ENCODE measurements at regions not wholly inside any gene's neighbourhood (a gene's known extent, or its start where the extent isn't known, plus 50 kb on each side); places are given as distances from the start of the nearest gene placed in this dataset.

DNA sequence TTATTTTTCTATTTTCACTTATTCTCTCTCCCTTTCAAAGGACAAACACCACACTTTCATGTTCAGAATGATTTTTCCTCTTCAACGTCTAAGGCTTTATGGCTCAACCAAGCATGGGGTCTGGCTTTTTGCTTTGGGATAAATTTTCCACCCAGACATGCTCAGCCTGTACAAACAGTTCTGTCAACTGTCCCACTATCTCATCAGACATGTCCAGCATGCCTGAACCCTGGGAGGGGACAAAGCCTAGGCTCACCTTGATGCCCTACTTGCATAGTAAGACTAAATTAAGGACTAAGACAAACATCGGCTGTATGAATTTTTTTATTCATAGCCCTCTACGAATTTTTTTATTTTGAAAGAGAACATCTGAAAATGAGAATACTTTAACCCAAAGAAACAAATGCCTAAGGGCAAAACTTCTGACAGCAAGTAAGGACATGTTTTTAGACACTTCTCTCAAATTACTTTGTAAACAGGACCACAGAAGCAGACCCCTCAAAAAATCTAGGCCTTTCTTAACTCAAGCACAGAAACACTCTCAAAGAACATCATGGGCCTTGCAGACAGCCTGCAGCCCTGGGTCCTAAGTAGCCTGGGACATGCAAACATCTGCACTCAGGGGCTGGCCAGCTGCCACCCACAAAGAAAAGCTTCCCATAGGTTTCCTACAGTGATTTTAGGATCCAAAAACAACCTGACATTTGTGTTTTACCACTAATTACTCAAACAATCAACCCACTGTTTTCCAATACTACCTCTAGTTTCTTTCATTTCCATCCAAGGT is 72.3 kb upstream of the PALMD start:
- no peak for DNase-seq (ENCODE audit: low spot score)

GRCh38 chr1:99577313-99577712 is 68.6 kb upstream of the PALMD start:
- DNase-seq (ENCODE audit: low spot score) = no peak

GRCh38 chr1:99579691-99580172 is 66.2 kb upstream of the PALMD start:
- no peak for DNase-seq (ENCODE audit: low spot score)

DNA sequence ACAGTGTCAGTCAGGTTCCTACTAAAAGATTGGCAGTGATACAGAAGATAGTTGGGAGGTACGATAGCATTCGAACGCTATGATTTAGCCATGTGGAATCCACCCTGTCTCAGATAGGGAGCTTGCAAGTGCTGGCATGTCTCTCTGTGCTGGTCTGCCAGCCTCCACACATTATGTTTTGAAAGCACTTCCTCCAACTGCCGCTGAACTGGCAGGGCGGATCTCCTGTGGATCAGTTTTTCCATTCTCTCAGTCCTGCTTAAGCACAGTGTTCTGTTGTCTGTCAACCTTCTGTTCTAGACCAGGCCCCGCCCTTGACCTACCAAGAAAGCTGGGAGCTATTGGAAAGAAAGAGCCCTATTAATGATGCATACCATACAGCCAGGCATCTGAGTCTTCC is 65.5 kb upstream of the PALMD start:
- no peak for DNase-seq (ENCODE audit: low spot score)

- no peak for DNase-seq (ENCODE audit: low spot score)
These were observed 58.9 kb upstream of the PALMD start for GRCh38 chr1:99587008-99587407.

DNA sequence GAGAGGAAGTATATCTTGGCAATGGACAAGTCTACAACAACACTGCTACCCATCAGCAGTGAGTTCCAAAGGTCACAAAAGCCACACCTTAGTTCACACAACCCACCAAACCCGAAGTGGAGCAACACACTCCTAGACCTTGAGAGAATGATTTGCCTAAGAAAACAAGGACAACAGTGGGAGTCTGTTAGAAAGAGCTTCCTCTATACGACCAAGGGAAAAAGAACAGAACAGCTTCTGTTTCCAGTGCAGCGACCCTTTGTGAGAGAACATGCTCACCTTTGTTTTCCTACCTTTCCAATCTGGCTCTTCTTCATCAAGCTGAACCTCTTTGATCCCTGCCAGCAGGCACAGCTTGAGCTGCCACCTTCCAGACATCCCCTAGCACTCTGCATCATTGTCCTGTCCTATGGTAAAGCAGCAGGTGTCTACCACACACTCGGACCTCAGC is 56.7 kb upstream of the PALMD start:
- DNase-seq (ENCODE audit: low spot score) = no peak

DNA sequence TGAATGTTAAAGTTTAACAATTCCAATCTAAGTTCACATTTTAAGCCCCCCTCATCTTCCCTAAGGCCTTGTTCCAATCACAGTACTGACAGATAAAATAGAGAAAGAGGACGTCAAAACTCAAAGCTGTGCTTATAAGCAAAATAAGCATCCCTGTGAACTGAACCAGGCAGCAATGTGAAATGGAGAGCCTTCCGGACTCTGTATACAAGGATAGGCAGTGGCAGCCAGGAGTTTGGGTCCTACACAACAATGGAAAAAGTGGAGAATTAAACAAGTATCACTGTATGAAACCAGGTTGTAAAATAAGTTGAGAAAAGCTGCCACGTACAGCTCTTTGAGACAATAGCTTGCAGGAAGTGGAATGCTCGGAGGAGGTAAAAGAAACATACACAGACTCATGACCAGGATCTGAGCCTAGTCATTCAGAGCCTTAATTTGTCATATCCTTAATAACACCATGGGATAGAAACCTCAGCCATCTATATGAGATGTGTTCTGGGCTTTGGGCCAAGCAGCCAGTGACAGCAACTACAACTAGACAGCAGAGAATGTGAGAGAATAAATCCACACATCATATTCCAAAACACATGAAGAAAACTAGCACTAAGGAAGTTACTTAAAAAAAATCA is 55.2 kb upstream of the PALMD start:
- no peak for DNase-seq (ENCODE audit: low spot score)

GRCh38 chr1:99591886-99592285 is 54.0 kb upstream of the PALMD start:
- DNase-seq (ENCODE audit: low spot score) = no peak

- no peak for DNase-seq (ENCODE audit: low spot score)
These were observed 51.7 kb upstream of the PALMD start for GRCh38 chr1:99594205-99594604.

- no peak for DNase-seq (ENCODE audit: low spot score)
These were observed 50.9 kb upstream of the PALMD start for GRCh38 chr1:99595041-99595440.

DNA sequence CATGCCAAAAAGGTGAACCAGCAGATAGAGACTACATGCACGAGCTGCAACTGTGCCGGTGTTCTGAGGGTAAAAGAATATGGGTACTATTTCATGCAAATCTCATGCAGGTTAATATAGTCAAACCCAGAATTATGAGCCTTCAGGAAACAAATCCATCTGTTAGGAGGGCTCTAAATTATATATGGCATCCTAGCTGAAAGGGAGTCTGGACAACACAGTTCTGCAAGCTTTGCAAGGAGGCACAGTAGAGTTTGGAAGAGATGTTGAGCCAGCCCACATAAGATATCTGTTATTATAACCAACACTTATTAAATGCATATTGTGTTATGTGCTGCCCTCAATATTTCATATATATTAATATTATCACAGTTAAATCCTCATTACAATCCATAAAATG is 50.5 kb upstream of the PALMD start:
- no peak for DNase-seq (ENCODE audit: low spot score)

All from CD4-positive, alpha-beta T cell treated with Interleukin-6 at 100 ng/mL for 8 hours (primary cell).